Prostate gland (tissue), 2 donors: ENCODE measurements at regions not wholly inside any gene's neighbourhood (a gene's known extent, or its start where the extent isn't known, plus 50 kb on each side); places are given as distances from the start of the nearest gene placed in this dataset.

Source experiments
- DNase-seq: peaks from one replicate; pipeline ENCODE4 v3.0.0-alpha.2; 2019; ENCODE audit warnings: low spot score
- H3K27ac ChIP-seq, 2 donors: fragments of 200-600 bp; sonication (generic); 2 replicates each; pipeline ENCODE4 v1.5.1; 2017 to 2019
- H3K27me3 ChIP-seq: fragments of 200-600 bp; sonication (generic); replicated peaks from 2 replicates; pipeline ENCODE4 v1.5.1; 2019; ENCODE audit not compliant: insufficient read depth
- H3K36me3 ChIP-seq, 2 donors: fragments of 200-600 bp; sonication (generic); 1 replicate in 1 of 2; 2 replicates in 1 of 2; pipeline versions ENCODE4 v1.5.1 to v1.8.1; 2017 to 2019
- H3K4me1 ChIP-seq: fragments of 200-600 bp; sonication (generic); replicated peaks from 2 replicates; pipeline ENCODE4 v1.5.1; 2019
- H3K4me3 ChIP-seq, 2 donors: fragments of 200-600 bp; sonication (generic); 2 replicates each; pipeline ENCODE4 v1.5.1; 2017 to 2019
- H3K9me3 ChIP-seq: fragments of 200-600 bp; sonication (generic); 2 replicates; pipeline ENCODE4 v1.5.1; 2017
- POLR2A ChIP-seq: fragments of 450-650 bp; IDR thresholded peaks from one replicate; pipeline ENCODE4 v1.6.1; 2016; ENCODE audit warnings: antibody characterized with exemption, mild to moderate bottlenecking
- POLR2AphosphoS5 ChIP-seq: sonication (generic); formaldehyde crosslinking; IDR thresholded peaks from one replicate; pipeline ENCODE4 v1.6.1; 2017; ENCODE audit warnings: antibody characterized with exemption
- WGBS: methylation state at CpG from one replicate; pipeline ENCODE4 v1.1.5; 2018; 5-methylcytosine and 5-hydroxymethylcytosine counted together
- intact Hi-C: fragments of 100-400 bp; cut with DNase I; formaldehyde crosslinking; loops from one replicate; pipeline ENCODE4 v1.14.2; 2022
- TF ChIP-seq, protein P1 (sequence below), 4 experiments: fragments of 200-600 bp in 2 of 4; fragments of 450-650 bp in 2 of 4; sonication (generic) in 2 of 4; IDR thresholded peaks; 1 replicate in 3 of 4; 2 replicates in 1 of 4; pipeline ENCODE4 v1.5.1; 2016 to 2019; ENCODE audit warnings: antibody characterized with exemption in 4 of 4, mild to moderate bottlenecking in 2 of 4, moderate library complexity in 2 of 4

DNA sequence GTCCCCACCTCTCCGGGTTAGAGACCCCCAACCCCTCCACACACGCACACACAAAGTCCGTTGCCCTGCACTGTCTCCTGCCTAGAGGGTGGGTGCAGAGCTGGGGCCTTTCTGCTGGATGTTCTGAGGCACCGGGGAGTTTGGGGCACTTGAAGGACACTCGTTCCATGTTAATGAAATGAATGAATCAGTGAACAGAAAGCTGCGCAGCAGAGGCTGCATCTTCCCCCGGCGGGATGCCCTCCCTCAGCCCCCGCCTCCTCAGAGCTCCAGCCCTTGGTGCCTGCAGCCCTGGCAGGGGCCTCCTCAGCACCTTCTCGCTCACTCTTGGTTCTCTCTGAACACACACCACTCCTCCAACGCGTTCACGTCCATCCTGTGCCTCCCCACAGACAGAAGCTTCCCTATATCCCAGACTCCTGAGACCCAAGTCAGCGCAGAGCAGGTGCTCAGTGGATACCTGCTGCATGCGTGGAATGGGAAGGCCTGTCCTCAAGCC, 611.9 kb downstream of the TBC1D22A start:
- Histone ChIP-seq H3K4me3 (no peak overlapping the region), H3K27ac (no peak overlapping the region), H3K9me3 (no peaks in the 10 kb centered on the region), H3K4me1 (no peaks in the 10 kb centered on the region), H3K36me3 (no peaks in the 10 kb centered on the region), H3K27me3 (peaks cover 4% of the 10 kb centered on the region)
- DNase-seq = no peak
- intact Hi-C loops = no loop called here
- TF ChIP-seq POLR2A = no peak
- no peak for TF ChIP-seq POLR2AphosphoS5
- TF ChIP-seq, protein P1, sequence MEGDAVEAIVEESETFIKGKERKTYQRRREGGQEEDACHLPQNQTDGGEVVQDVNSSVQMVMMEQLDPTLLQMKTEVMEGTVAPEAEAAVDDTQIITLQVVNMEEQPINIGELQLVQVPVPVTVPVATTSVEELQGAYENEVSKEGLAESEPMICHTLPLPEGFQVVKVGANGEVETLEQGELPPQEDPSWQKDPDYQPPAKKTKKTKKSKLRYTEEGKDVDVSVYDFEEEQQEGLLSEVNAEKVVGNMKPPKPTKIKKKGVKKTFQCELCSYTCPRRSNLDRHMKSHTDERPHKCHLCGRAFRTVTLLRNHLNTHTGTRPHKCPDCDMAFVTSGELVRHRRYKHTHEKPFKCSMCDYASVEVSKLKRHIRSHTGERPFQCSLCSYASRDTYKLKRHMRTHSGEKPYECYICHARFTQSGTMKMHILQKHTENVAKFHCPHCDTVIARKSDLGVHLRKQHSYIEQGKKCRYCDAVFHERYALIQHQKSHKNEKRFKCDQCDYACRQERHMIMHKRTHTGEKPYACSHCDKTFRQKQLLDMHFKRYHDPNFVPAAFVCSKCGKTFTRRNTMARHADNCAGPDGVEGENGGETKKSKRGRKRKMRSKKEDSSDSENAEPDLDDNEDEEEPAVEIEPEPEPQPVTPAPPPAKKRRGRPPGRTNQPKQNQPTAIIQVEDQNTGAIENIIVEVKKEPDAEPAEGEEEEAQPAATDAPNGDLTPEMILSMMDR (IDR thresholded peaks at IDR 0.05) = no peak
- 85% methylated on average over 15 of the region's 15 CpGs for WGBS

DNA sequence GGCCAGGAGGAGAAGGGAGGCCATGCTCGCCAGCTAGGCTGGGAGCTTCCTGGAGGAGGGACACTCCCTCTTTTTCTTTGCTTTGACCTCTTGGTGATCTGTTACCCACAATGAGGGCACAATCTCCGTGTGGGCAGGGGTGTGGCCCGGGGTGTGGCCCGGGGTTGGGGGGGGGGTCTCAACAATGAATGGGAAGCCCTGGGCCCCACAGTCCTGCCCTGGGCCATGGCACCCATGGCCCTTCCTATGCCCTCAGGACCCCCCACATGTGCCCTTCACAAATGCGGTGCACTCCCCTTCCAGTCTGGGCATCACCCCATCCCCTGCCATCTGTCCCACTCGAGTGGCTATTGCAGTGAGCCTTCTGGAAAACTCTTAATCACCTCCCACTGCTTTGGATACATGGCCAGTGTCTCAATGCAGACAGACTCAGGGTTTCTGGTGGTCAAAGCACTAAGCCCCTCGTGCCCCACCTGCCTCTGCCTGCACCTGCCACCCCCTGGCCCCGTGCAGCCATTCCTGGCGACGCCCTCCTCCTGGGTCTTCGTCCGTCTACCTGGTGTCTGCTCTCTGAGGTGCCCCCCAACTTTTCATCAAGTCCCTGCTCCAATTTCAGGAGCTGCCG, 611.3 kb downstream of the TBC1D22A start:
- Histone ChIP-seq H3K27ac (no peak overlapping the region), H3K27me3 (peaks cover 4% of the 10 kb centered on the region), H3K9me3 (no peaks in the 10 kb centered on the region), H3K4me1 (no peaks in the 10 kb centered on the region), H3K36me3 (no peaks in the 10 kb centered on the region), H3K4me3 (no peak overlapping the region)
- DNase-seq = no peak
- intact Hi-C loops = no loop called here
- TF ChIP-seq POLR2A = no peak
- WGBS = 77% methylated on average over 11 of the region's 13 CpGs

DNA sequence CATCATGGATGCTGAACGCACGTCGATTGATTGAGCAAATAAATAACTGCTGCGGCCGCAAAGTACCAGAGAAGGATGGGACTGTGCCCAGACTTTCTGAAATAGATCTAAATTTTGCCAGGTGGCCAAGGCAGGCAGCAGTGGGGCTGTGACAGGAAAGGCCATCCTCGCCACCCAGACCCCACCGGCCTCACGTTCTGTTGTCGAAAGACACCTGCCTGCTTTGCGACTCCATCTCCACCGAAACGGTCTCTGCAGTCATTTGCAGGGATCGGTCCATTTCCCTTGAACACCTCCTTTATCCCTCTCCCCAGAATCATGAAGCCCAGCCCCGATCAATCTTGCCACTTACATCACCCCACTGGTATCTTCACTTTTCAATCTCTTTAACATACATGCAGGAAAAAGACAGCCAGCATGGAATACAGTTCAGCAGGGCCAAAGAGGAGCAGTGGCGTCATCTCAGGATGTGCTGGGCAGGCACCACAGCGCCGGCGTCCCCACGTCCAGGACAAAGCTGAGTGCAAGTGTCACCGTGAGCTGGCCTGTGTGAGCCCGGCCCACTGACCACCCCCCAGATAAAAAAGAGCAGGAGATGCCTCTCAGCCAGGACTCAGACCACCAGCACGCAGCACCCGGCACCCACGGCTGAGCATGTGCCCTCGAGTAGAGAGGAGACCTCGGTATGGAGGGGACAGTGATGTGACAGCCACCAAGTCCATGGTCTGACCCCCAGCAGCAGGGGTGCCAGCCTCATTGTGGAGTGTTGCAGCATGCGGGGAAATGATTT, 610.3 kb downstream of the TBC1D22A start:
- no peak overlapping the region for H3K4me3 ChIP-seq
- TF ChIP-seq POLR2AphosphoS5 = no peak
- TF ChIP-seq, protein P1 (IDR thresholded peaks at IDR 0.05) = no peak
- TF ChIP-seq POLR2A = no peak
- no peaks in the 10 kb centered on the region for H3K4me1 ChIP-seq
- H3K27ac ChIP-seq = no peak overlapping the region
- intact Hi-C loops = no loop called here
- no peaks in the 10 kb centered on the region for H3K9me3 ChIP-seq
- H3K36me3 ChIP-seq = no peaks in the 10 kb centered on the region
- DNase-seq = no peak
- H3K27me3 ChIP-seq = peaks cover 4% of the 10 kb centered on the region
- WGBS = 93% methylated on average over 27 of the region's 27 CpGs

DNA sequence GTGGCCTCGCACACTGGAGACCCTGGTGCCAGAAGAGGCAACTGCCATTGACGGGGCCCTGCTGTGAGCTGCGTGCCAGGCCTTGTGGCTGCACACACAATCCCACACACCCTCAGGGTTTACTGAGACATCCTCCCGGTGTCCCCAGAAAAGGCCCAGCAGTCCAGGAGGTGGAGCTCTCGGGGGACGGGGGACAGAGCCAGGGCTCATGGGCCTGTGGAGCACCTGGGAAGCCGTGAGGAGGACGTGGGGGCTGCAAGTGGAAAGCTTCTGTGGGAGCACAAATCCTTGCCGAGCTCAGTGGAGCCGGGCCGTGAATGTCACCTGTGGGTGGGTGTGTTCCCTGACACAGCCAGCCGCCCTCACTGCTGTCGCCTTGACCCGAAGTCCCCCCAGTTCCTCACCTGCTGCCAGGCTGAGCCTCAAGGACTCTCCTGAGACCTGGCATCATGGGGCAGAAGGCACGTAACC, 609.7 kb downstream of the TBC1D22A start:
- no peaks in the 10 kb centered on the region for H3K36me3 ChIP-seq
- H3K9me3 ChIP-seq = no peaks in the 10 kb centered on the region
- no peak overlapping the region for H3K27ac ChIP-seq
- H3K4me3 ChIP-seq = no peak overlapping the region
- DNase-seq = no peak
- WGBS = 86% methylated on average over 15 of the region's 15 CpGs
- H3K27me3 ChIP-seq = peaks cover 4% of the 10 kb centered on the region
- intact Hi-C loops = no loop called here
- TF ChIP-seq POLR2AphosphoS5 (no peak), POLR2A (no peak)
- TF ChIP-seq, protein P1 (IDR thresholded peaks at IDR 0.05) = no peak
- H3K4me1 ChIP-seq = no peaks in the 10 kb centered on the region

DNA sequence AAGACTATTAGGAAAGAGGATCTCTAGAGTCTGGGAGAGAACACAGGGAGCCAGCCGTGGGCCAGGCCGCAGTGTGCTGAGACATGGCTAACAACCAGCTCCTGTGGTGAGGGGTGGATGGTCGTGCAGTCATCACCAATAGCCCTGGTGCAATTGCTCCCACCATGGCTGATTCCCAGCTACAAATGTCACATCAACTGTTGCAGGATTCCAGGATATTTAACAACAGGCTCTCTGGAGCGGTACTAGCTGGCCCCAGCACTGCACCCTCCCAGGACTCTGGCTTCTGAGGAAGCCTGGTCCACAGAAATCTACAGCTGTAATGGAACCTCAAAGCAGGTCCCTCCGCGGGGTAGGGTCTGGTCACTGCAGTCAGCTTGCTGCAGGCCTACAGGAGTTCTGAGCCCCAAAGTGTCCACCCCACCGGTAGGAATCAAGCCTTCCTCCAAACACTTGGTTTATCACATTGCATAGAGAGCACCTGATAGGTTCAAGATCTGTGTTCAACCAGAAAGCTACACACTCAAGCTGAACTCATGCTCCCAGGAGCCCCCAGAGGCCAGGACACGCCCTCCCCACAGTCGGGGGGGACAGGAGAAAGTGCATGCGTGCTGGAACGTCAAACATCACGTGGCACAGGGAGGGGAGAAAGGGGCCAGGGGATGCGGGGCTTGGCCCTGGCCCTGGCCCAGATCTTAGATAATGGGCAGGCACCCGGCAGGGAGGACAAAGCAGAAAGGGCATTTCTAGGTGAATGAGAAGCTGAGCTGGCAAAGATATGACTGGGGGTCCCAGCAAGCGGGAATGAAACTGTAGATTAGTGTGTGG, 609.0 kb downstream of the TBC1D22A start:
- Histone ChIP-seq H3K4me3 (no peak overlapping the region), H3K36me3 (no peaks in the 10 kb centered on the region), H3K4me1 (no peaks in the 10 kb centered on the region), H3K9me3 (no peaks in the 10 kb centered on the region), H3K27ac (no peak overlapping the region), H3K27me3 (peaks cover 4% of the 10 kb centered on the region)
- TF ChIP-seq, protein P1 (IDR thresholded peaks at IDR 0.05) = no peak
- no peak for TF ChIP-seq POLR2AphosphoS5
- TF ChIP-seq POLR2A = no peak
- intact Hi-C loops = no loop called here
- no peak for DNase-seq
- 67% methylated on average over 15 of the region's 15 CpGs for WGBS
